Effector memory CD8-positive, alpha-beta T cell (primary cell): ENCODE measurements at regions not wholly inside any gene's neighbourhood (a gene's known extent, or its start where the extent isn't known, plus 50 kb on each side); places are given as distances from the start of the nearest gene placed in this dataset.

Experiments used
- ATAC-seq: fragments of 150-1000 bp; cut with Tn5 transposase; replicated peaks from 2 replicates; pipeline ENCODE4 v1.10.0; 2021; ENCODE audit warnings: mild to moderate bottlenecking, moderate library complexity
- DNase-seq, 3 experiments: peaks; one replicate each; pipeline ENCODE4 v3.0.0; 2021
- H3K27ac Mint-ChIP-seq, 2 donors: one replicate each; pipeline ENCODE4 v1.8.0; 2022; ENCODE audit warnings: mild to moderate bottlenecking in 2 of 2, mixed read lengths in 2 of 2, moderate library complexity in 2 of 2
- H3K27me3 Mint-ChIP-seq, 2 donors: one replicate each; pipeline ENCODE4 v1.8.0; 2022; ENCODE audit warnings: mixed read lengths in 2 of 2
- H3K36me3 Mint-ChIP-seq: one replicate; pipeline ENCODE4 v1.8.0; 2022; ENCODE audit warnings: mild to moderate bottlenecking, moderate library complexity, mixed read lengths; ENCODE audit not compliant: insufficient read depth
- H3K4me1 Mint-ChIP-seq, 2 donors: one replicate each; pipeline ENCODE4 v1.8.0; 2022; ENCODE audit warnings: low read depth in 2 of 2, mixed read lengths in 2 of 2
- H3K4me3 Mint-ChIP-seq, 2 donors: one replicate each; pipeline ENCODE4 v1.8.0; 2022; ENCODE audit warnings: mild to moderate bottlenecking in 2 of 2, mixed read lengths in 2 of 2, moderate library complexity in 2 of 2
- H3K9me3 Mint-ChIP-seq, 2 donors: one replicate each; pipeline ENCODE4 v1.8.0; 2022; ENCODE audit warnings: mixed read lengths in 2 of 2

GRCh38 chr2:15836689-15837610 is 103.4 kb upstream of the MYCN start:
- no peak overlapping the region for H3K27ac Mint-ChIP-seq
- H3K4me3 Mint-ChIP-seq: no peak overlapping the region
- H3K27me3 Mint-ChIP-seq: peaks cover 0 to 14% of the 10 kb centered on the region in 2 donors
- H3K4me1 Mint-ChIP-seq: no peaks in the 10 kb centered on the region
- DNase-seq (no peak), ATAC-seq (no peak)
- no peaks in the 10 kb centered on the region for H3K36me3 Mint-ChIP-seq
- peaks cover 0 to 17% of the 10 kb centered on the region in 2 donors for H3K9me3 Mint-ChIP-seq

DNA sequence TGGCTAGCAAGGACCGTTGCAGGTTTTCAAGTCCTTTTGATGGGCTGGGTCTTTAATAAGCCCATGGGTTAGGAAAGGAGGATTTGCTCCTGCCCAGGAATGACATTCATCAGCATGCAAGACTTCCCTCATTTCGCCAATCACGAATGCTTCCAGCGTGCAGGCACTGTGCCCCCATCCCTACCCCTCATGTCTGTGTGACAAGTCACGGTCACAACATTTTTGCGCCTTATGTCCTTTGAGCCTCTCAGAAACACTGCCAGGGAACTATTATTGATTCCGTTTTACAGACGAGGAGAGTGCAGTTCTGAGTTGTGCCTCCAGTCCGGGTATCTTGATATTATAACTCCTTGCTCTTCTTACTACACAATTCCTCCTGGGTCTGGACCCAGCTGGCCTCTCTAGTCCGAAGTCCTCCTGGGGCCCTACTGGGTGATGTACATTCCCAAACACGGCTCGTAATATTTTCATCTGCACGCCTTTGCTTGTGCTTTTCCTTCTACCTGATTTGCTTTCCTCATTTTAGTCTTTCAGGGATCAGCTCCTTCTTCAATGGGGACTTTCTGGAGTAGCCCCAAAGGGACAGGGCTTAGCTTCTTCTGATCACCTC is 101.8 kb upstream of the MYCN start:
- no peak for DNase-seq
- no peak overlapping the region for H3K27ac Mint-ChIP-seq
- no peaks in the 10 kb centered on the region for H3K4me1 Mint-ChIP-seq
- H3K27me3 Mint-ChIP-seq: peaks cover 0 to 5% of the 10 kb centered on the region in 2 donors
- peaks cover 0 to 10% of the 10 kb centered on the region in 2 donors for H3K9me3 Mint-ChIP-seq
- no peak for ATAC-seq
- no peaks in the 10 kb centered on the region for H3K36me3 Mint-ChIP-seq
- no peak overlapping the region for H3K4me3 Mint-ChIP-seq

- peaks cover 0 to 10% of the 10 kb centered on the region in 2 donors for H3K9me3 Mint-ChIP-seq
- no peak for ATAC-seq
- DNase-seq: no peak
- no peak overlapping the region for H3K27ac Mint-ChIP-seq
- no peak overlapping the region for H3K4me3 Mint-ChIP-seq
- no peaks in the 10 kb centered on the region for H3K36me3 Mint-ChIP-seq
- H3K27me3 Mint-ChIP-seq: peaks cover 0 to 7% of the 10 kb centered on the region in 2 donors
- H3K4me1 Mint-ChIP-seq: no peaks in the 10 kb centered on the region
Observed at GRCh38 chr2:15839426-15840124, 100.8 kb upstream of the MYCN start.

DNA sequence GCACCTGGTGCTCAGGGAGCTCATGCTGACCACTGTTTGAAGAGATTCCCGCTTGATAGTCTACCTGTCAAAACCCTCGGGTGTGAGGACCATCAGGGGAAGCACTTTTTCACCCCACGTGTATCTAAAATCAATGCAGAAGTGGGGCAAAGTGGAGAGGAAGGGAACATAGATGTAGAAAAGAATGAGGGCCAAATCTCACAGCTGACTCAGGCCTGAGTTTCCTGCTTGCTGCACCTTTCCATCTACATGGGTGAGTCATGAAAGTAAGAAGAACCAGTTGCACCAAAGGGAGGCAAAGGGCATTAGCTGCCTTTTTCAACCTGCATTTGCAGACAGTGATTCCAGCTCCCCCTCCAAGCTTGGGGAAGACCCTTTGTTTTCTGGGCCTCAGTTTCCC is 100.2 kb upstream of the MYCN start:
- ATAC-seq: no peak
- Mint-ChIP-seq H3K36me3 (no peaks in the 10 kb centered on the region), H3K27ac (no peak overlapping the region), H3K9me3 (peaks cover 0 to 10% of the 10 kb centered on the region in 2 donors), H3K4me1 (no peaks in the 10 kb centered on the region), H3K27me3 (peaks cover 0 to 13% of the 10 kb centered on the region in 2 donors), H3K4me3 (no peak overlapping the region)
- DNase-seq: no peak

DNA sequence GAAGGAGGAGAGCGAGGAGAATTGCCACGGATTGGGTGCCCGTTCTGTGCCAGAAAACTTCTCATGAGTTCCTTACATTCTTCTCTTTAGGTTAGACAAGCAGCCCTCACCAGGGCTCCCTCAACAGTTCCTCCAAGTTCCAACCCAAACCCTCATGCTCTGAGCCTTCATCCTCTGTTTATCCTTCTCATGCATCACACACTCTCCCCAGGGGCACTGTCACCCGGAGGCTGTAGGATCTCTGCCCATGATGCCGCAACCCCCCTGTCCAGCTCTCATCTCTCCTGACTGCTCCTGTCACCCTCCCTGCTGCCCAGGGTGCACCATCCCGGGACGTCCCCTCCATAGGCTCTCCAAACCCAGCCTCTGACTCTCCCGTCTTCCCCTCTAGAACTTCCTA is 99.4 kb upstream of the MYCN start:
- DNase-seq (no peak), ATAC-seq (no peak)
- Mint-ChIP-seq H3K4me1 (no peaks in the 10 kb centered on the region), H3K36me3 (no peaks in the 10 kb centered on the region), H3K27ac (no peak overlapping the region), H3K9me3 (peaks cover 0 to 10% of the 10 kb centered on the region in 2 donors), H3K4me3 (no peak overlapping the region), H3K27me3 (peaks cover 0 to 14% of the 10 kb centered on the region in 2 donors)

DNA sequence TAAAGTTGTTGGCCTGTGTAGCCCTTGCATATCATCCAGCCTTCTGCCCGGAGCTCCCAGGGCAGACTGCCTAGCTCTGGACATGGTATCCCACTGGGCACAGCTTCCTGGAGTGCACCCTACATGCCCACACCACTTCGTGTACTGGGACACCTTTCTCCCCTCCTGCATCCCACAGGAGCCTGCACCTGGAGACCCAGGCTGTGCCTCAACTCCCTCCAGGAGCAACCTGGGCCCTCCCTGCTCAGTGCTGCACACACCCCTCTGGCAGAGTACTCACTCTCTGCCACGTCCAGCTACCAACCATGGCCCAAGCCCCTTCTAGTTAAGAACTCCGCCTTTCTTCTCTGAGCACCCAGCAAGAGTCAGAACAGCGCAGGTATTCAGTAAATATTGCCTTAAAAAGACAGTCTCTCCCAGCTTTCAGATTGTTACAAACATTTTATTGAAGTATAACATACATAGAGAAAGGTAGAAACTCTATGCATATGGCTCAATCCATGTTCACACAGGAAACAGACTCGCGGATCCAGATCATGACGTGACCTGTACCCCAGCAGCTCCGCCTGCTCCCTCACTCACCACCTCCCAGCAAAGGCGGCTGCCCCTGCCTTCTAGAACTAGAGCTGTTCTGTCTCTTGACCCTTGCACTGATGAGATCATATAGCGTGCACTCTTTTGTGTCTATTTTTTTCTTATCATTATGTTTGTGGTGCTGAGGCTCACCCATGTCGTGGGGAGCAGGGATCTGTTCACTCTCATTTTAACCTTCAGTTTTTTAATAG is 98.4 kb upstream of the MYCN start:
- no peak for DNase-seq
- Mint-ChIP-seq H3K27ac (no peak overlapping the region), H3K36me3 (no peaks in the 10 kb centered on the region), H3K4me1 (no peaks in the 10 kb centered on the region), H3K4me3 (no peak overlapping the region), H3K9me3 (peaks cover 0 to 10% of the 10 kb centered on the region in 2 donors), H3K27me3 (peaks cover 0 to 14% of the 10 kb centered on the region in 2 donors)
- ATAC-seq: no peak

DNA sequence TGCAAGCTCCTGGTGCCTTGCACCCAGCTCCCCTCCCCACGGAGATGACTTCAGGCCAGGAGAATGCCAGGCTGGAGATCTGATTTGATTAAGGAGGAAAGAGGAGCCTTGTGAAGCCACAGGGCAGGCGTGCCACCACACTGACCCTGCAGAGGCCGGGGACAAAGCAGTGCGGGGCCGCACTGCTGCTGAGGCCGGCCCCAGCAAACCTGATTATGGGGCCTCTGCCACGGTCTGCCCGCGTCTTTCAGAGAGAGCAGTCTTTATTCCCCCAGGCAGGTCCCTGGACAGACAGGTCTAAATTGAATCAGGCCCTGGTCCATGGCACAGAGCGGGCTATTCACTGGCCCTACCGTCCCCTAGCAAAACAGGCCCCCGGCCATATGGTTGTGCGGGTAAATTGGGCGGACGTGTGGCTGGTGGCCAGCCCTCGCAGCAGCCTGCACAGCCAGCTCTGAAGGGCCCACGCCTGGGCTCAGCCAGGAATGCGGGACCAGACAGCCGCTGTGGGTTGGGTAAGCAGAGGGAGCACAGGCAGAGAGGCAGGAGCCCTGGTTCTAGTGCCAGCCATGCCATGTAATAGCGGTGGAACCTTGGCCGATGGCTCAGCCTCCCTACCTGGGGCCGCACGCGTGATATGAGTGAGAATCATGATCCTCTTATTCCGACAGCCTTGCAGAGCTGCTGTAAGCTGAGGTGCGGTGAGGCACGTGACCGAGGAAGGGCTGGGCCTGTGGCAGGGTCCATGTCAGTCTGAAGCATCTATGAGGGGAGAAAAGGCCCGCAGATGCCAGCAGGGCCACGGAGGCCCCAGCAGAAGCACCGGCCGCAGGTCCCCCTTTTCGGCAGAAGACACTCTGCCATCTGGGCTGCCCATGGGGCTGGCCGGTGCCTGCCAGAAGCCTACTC is 97.3 kb upstream of the MYCN start:
- no peaks in the 10 kb centered on the region for H3K4me1 Mint-ChIP-seq
- H3K4me3 Mint-ChIP-seq: no peak overlapping the region
- no peaks in the 10 kb centered on the region for H3K36me3 Mint-ChIP-seq
- DNase-seq (no peak), ATAC-seq (no peak)
- peaks cover 0 to 10% of the 10 kb centered on the region in 2 donors for H3K9me3 Mint-ChIP-seq
- H3K27me3 Mint-ChIP-seq: peaks cover 0 to 14% of the 10 kb centered on the region in 2 donors
- H3K27ac Mint-ChIP-seq: no peak overlapping the region

GRCh38 chr2:15844211-15844801 is 96.0 kb upstream of the MYCN start:
- Mint-ChIP-seq H3K36me3 (no peaks in the 10 kb centered on the region), H3K9me3 (peaks cover 0 to 7% of the 10 kb centered on the region in 2 donors), H3K4me3 (no peak overlapping the region), H3K27ac (no peak overlapping the region), H3K4me1 (no peaks in the 10 kb centered on the region), H3K27me3 (peaks cover 0 to 14% of the 10 kb centered on the region in 2 donors)
- DNase-seq (no peak), ATAC-seq (no peak)

DNA sequence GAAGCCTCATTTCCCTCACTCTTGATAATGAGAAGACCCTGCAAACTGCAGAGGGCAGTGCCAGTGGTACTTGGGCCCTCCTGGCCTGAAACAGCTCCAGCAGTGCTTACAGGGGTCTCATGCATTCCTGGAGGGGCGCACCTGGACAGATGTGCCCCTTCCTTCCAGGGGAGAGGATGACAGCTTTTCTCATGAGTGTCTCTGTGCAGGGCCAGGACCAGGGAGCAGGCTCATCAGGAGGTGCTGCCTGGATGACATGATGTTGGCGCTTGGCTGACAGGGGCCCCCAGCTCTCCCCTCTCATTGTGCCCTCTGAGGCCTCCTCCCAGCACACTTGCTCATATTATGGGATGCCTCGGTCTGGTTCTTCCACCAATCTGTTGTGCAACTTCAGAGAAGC is 95.1 kb upstream of the MYCN start:
- Mint-ChIP-seq H3K27me3 (peaks cover 0 to 14% of the 10 kb centered on the region in 2 donors), H3K9me3 (peaks cover 0 to 8% of the 10 kb centered on the region in 2 donors), H3K4me1 (no peaks in the 10 kb centered on the region), H3K4me3 (no peak overlapping the region), H3K27ac (no peak overlapping the region), H3K36me3 (no peaks in the 10 kb centered on the region)
- ATAC-seq (no peak), DNase-seq (no peak)

DNA sequence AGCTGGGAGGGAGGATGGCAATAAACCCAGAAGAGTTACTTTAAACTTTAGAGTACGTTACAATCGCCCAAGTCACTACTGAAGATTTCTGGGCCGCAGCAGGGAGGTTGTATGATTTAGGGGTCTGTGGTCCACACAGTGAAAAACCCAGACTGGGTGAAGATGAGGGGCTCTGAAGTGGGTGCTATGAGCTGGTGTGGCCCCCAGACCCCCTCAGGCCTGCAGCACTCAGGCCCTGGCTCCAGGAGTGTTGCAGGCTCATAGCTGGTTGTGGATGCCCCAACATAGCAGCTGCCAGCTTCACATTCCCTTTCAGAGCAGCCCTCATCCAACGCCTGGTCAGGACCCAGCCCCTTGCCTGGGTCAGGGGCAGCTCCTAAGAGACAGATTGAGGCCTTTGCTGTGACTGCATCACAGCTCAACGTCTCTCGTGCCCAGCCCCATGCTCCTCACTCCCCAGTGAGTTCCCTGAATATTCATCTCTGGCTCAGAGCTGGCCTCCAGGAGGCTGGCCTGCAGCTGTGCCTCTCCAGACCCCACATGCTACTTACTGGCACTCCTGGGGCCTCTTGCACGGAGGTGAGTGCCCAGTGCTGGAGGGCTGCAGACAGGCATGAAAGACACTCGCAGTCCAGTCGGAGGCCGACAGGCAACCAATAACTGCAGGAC is 94.5 kb upstream of the MYCN start:
- Mint-ChIP-seq H3K9me3 (peaks cover 0 to 8% of the 10 kb centered on the region in 2 donors), H3K36me3 (no peaks in the 10 kb centered on the region), H3K4me1 (no peaks in the 10 kb centered on the region), H3K27me3 (peaks cover 0 to 14% of the 10 kb centered on the region in 2 donors), H3K4me3 (no peak overlapping the region), H3K27ac (no peak overlapping the region)
- ATAC-seq (no peak), DNase-seq (no peak)

- H3K4me1 Mint-ChIP-seq: no peaks in the 10 kb centered on the region
- H3K36me3 Mint-ChIP-seq: no peaks in the 10 kb centered on the region
- DNase-seq (no peak), ATAC-seq (no peak)
- no peak overlapping the region for H3K27ac Mint-ChIP-seq
- peaks cover 0 to 8% of the 10 kb centered on the region in 2 donors for H3K9me3 Mint-ChIP-seq
- peaks cover 0 to 14% of the 10 kb centered on the region in 2 donors for H3K27me3 Mint-ChIP-seq
- no peak overlapping the region for H3K4me3 Mint-ChIP-seq
Observed at GRCh38 chr2:15846626-15847025, 93.7 kb upstream of the MYCN start.
